Immature natural killer cell (primary cell): ENCODE measurements at regions not wholly inside any gene's neighbourhood (a gene's known extent, or its start where the extent isn't known, plus 50 kb on each side); places are given as distances from the start of the nearest gene placed in this dataset.
"Not testable (repeated sequence)": the region's sequence is repeated elsewhere in the genome, so short reads cannot be mapped to it uniquely, and the experiment has no call there.

Source experiments
- DNase-seq, 3 donors: peaks; one replicate each; pipeline ENCODE4 v3.0.0; 2022; ENCODE audit warnings: mixed read lengths in 1 of 3
- H3K27ac Mint-ChIP-seq, 6 donors: one replicate each; pipeline ENCODE4 v1.8.0; 2020; ENCODE audit warnings: mixed read lengths in 6 of 6, mild to moderate bottlenecking in 5 of 6, inconsistent platforms in 4 of 6, moderate library complexity in 3 of 6
- H3K27me3 Mint-ChIP-seq, 3 donors: one replicate each; pipeline ENCODE4 v1.8.0; 2020 to 2021; ENCODE audit warnings: low read depth in 3 of 3, mild to moderate bottlenecking in 3 of 3, mixed read lengths in 3 of 3, moderate library complexity in 3 of 3, inconsistent platforms in 1 of 3
- H3K36me3 Mint-ChIP-seq, 3 donors: one replicate each; pipeline ENCODE4 v1.8.0; 2020; ENCODE audit warnings: mixed read lengths in 3 of 3, inconsistent platforms in 2 of 3, mild to moderate bottlenecking in 2 of 3
- H3K4me1 Mint-ChIP-seq, 2 donors: one replicate each; pipeline ENCODE4 v1.8.0; 2020; ENCODE audit warnings: inconsistent platforms in 2 of 2, mild to moderate bottlenecking in 2 of 2, mixed read lengths in 2 of 2, moderate library complexity in 1 of 2
- H3K4me3 Mint-ChIP-seq, 5 donors: one replicate each; pipeline ENCODE4 v1.8.0; 2020; ENCODE audit warnings: mild to moderate bottlenecking in 5 of 5, mixed read lengths in 5 of 5, inconsistent platforms in 3 of 5, moderate library complexity in 3 of 5
- H3K9me3 Mint-ChIP-seq, 6 donors: one replicate each; pipeline ENCODE4 v1.8.0; 2020; ENCODE audit warnings: mild to moderate bottlenecking in 6 of 6, mixed read lengths in 6 of 6, inconsistent platforms in 4 of 6, moderate library complexity in 3 of 6

DNA sequence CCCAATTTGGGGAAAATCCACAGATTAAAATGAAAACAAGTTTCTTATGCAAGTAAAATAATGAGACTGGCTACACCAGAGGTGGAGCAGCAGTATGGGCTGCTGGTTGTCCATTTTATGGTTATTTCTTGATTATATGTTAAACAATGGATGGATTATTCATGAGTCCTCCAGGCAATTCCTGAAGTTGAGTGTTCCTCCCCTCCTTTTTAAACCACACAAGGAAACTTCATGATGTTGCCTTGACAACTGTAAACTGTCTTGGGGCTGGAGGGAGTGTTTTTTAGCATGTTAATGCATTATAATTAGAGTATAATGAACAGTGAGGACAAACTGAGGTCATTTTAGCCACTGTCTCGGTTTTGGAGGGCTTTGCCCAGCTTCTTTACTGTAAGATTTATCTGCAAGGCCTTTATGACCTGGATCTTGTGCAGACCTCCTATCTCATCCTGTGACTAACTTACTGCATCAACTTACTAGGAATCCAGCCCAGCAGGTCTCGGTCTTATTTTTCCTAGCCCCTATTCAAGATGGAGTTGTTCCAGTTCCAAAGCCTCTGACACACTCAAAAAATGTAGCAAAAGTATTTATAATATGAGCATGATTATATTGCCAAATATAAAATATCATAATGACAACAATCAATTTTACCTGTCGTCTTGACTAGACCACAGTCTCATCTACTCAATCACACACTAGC is 534.0 kb downstream of the TMEM121 start:
- no peak overlapping the region for H3K27ac Mint-ChIP-seq
- H3K4me3 Mint-ChIP-seq, result no peak overlapping the region
- no peak for DNase-seq
- no peaks in the 10 kb centered on the region for H3K36me3 Mint-ChIP-seq
- H3K27me3 Mint-ChIP-seq, result peaks cover 0 to 8% (median under 1%) of the 10 kb centered on the region in 3 donors
- H3K4me1 Mint-ChIP-seq, result peaks cover 10 to 17% of the 10 kb centered on the region in 2 donors
- H3K9me3 Mint-ChIP-seq, result no peaks in the 10 kb centered on the region

DNA sequence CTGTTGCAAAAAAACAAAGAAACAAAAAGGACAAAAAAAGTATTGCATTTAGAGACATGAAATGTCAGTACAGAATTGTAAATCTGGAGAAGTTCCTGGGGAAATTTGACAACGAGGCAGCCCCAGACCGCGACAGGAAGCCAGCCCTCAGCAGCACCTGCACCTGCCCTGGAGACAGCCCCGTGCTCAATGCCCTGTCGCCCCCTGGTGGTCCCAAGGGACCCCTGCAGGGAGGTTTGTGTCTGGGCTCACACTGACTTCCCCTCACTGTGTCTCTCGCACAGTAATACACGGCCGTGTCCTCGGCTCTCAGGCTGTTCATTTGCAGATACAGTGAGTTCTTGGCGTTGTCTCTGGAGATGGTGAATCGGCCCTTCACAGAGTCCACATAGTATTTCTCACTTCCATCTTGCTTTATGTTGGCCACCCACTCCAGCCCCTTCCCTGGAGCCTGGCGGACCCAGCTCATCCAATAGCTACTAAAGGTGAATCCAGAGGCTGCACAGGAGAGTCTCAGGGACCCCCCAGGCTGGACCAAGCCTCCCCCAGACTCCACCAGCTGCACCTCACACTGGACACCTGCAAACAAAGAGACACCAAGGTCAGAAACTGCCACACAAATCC is 535.6 kb downstream of the TMEM121 start:
- DNase-seq, result peak; percentile 58
- H3K27ac Mint-ChIP-seq, H3K4me3 Mint-ChIP-seq, H3K36me3 Mint-ChIP-seq, H3K9me3 Mint-ChIP-seq: not testable (repeated sequence)
- Mint-ChIP-seq H3K4me1 (peaks cover 10 to 17% of the 10 kb centered on the region in 2 donors), H3K27me3 (peaks cover 2 to 10% (median 3%) of the 10 kb centered on the region in 3 donors)

DNA sequence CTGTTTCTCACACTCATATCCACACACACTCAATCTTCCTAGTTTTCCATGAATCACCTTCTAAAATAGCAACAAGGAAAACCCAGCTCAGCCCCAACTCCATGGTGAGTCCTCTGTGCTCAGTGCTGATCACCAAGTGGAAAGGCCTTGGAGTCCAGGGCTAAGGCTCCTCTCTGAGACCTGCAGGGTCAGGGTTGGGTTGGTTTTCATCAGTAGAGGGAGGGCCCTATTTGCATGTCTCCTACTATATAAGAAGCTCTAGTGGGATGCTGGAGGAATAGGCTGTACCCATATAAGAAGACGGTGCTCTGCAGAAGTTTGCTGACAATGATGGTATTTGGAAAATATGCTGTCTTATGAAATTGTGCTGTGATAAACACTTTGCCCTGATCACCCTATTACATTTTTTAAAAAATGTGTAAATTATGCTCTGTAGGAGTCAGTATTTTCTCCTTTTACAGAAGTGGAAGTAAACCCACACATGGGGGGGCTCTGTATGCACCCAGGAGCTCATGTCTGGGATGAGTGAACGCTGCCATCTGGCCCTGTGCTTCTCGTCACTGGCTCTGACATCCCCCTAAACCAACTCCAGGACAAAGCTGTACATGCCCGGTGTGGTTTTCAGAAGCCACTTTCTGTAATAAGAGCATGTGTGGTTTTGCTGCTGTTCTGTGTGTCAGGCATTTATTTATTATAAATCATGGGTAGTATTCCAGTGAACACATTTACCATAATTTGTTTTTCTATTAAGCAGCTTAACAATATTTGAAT is 536.3 kb downstream of the TMEM121 start:
- H3K4me3 Mint-ChIP-seq, result no peak overlapping the region
- DNase-seq, result no peak

DNA sequence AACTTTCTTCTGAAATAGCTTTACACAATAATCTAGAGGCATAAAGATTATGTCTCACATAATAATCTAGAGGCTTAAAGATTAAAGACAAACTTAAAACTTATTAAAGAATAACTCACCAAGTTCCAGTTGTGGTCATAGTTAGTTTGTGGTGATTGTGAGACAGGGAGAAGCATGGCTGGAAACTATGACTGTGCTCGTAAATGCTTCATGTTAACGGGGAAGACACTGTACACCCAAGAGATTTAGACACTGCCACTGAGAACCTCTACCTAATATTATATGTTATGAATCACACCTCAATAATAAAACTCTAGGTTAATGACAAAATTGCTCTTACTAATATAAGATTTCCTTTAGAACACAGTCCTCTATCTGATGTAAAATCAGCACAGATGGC is 541.6 kb downstream of the TMEM121 start:
- Mint-ChIP-seq H3K4me3 (no peak overlapping the region), H3K4me1 (peaks cover 0 to 7% of the 10 kb centered on the region in 2 donors), H3K27ac (no peak overlapping the region), H3K9me3 (no peaks in the 10 kb centered on the region), H3K36me3 (no peaks in the 10 kb centered on the region), H3K27me3 (peaks cover 3 to 7% (median 7%) of the 10 kb centered on the region in 3 donors)
- DNase-seq, result no peak

More for the DNA sequence above, 536.3 kb downstream of the TMEM121 start:
- Mint-ChIP-seq H3K36me3 (no peaks in the 10 kb centered on the region), H3K27ac (peak overlapping the region in 1 of 6 donors; percentile 55), H3K4me1 (peaks cover 10 to 17% of the 10 kb centered on the region in 2 donors), H3K27me3 (peaks cover 3 to 10% (median 3%) of the 10 kb centered on the region in 3 donors), H3K9me3 (no peaks in the 10 kb centered on the region)

DNA sequence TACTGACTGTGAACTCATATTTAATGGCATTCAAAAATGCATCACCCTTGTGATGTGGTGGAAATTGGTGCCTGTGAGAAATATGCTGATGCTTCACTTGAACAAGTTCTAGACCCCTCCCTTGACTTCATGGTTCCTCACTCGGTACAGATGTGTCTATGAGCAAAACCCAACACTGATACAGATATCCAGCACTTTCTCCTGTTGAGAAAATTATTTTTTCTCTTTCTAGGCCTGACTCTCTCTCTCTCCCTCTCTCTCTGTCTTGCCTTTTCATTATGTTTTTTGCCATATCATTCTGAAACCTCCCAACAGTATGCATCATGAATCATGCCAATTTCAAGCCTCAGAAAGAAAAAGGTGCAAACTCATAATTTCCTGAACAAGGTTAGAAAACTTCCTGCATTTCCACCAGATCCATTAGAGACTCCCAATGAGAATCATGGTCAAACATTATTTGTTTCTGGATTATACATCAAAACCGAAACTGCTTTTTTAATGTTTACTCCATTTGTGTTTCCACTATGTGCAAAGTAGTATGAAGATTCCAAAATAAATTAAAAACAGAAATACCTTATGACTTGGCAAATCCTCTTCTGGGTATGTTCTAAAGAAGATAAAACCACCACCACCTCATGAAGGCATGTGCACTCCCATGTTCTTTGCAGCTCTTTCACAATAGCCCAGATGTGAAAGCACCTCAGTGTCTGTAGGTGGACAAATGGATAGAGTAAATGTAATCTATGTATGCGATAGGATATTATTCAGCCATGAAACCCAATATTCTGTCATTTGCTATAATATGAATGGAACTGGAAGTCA is 543.6 kb downstream of the TMEM121 start:
- H3K4me1 Mint-ChIP-seq, result peaks cover 0 to 5% of the 10 kb centered on the region in 2 donors
- no peak overlapping the region for H3K27ac Mint-ChIP-seq
- H3K27me3 Mint-ChIP-seq, result peaks cover 3 to 7% (median 7%) of the 10 kb centered on the region in 3 donors
- H3K9me3 Mint-ChIP-seq, result peaks cover 0 to under 1% (median 0%) of the 10 kb centered on the region in 6 donors
- DNase-seq, result no peak
- no peak overlapping the region for H3K4me3 Mint-ChIP-seq
- no peaks in the 10 kb centered on the region for H3K36me3 Mint-ChIP-seq

- Mint-ChIP-seq H3K4me1 (no peaks in the 10 kb centered on the region), H3K27ac (no peak overlapping the region), H3K4me3 (no peak overlapping the region), H3K9me3 (no peaks in the 10 kb centered on the region), H3K36me3 (no peaks in the 10 kb centered on the region), H3K27me3 (peaks cover 1 to 4% (median 3%) of the 10 kb centered on the region in 3 donors)
- no peak for DNase-seq
Measured at GRCh38 chr14:106080922-106081321, 554.5 kb downstream of the TMEM121 start.

DNA sequence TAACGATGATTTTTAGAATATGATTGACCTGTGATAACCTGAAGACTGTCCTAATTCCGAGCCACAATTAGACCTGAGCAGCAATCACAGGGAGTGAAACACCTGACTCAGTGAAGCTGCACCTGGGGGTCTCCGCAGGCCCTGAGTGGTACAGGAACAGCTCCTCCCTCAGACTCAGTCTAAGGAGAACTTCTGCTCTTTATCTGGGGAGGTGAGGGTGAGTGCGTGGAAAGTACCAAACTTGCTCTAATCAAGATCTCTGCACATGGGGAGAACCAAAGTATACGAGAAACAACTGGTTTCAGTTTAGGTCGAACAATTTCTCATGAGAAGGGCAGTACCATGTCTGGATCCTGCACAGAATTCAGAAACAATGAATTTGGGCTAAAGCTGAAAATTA is 555.3 kb downstream of the TMEM121 start:
- not testable (repeated sequence) for DNase-seq, H3K27ac Mint-ChIP-seq, H3K9me3 Mint-ChIP-seq, H3K4me1 Mint-ChIP-seq, H3K4me3 Mint-ChIP-seq, H3K27me3 Mint-ChIP-seq, H3K36me3 Mint-ChIP-seq

GRCh38 chr14:106083082-106083481 is 556.7 kb downstream of the TMEM121 start:
- Mint-ChIP-seq H3K4me1 (no peaks in the 10 kb centered on the region), H3K27me3 (peaks cover 0 to 3% (median 2%) of the 10 kb centered on the region in 3 donors), H3K4me3 (no peak overlapping the region), H3K9me3 (no peaks in the 10 kb centered on the region), H3K27ac (no peak overlapping the region), H3K36me3 (no peaks in the 10 kb centered on the region)
- no peak for DNase-seq

GRCh38 chr14:106087837-106088236 is 561.5 kb downstream of the TMEM121 start:
- Mint-ChIP-seq H3K27ac (no peak overlapping the region), H3K27me3 (no peaks in the 10 kb centered on the region), H3K4me3 (no peak overlapping the region), H3K9me3 (no peaks in the 10 kb centered on the region), H3K4me1 (no peaks in the 10 kb centered on the region), H3K36me3 (no peaks in the 10 kb centered on the region)
- DNase-seq, result no peak

DNA sequence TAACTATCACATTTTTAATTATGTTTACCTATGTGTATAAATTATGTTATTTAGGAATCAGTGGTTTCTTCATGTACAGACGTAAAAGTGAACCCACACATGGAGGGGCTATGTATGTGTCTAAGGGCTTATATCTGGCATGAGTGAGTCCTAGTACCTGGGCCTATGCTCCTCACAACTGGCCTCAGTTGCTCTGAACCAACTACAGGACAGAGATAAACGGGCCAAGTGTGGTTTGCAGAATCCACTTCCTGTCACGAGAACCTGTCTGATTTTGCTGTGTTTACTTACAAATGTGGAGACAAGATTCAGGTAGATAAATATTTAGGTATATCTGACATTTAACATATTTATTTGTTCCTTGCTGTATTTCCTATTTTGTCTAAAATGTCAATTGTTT is 562.5 kb downstream of the TMEM121 start:
- H3K27me3 Mint-ChIP-seq, H3K4me1 Mint-ChIP-seq, H3K9me3 Mint-ChIP-seq, H3K27ac Mint-ChIP-seq, H3K36me3 Mint-ChIP-seq, H3K4me3 Mint-ChIP-seq, DNase-seq: not testable (repeated sequence)

DNA sequence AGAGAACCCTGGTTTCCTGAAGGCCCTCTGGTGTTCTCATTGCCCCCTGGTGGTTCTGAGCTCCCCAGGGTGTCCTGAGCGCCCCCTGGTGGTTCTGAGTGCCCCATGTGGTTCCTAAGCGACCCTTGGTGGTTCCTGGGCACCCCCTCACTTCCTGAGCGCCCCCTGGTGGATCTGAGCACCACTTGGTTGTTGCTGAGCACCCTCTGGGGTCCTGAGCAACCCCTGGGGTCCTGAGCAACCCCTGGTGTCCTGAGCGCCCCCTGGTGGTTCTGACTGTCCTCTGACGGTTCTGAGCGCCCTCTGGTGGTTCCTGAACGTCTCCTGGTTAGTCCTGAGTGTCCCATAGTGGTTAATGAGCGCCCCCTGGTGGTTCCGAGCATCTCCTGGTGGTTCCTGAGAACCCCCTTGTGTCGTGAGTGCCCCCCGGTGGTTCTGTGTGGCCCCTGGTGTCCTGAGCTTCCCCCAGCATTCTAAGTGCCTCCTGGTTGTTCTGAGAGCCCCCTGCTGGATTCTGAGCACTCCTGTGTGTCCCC is 568.3 kb downstream of the TMEM121 start:
- no peaks in the 10 kb centered on the region for H3K36me3 Mint-ChIP-seq
- H3K9me3 Mint-ChIP-seq, result no peaks in the 10 kb centered on the region
- H3K4me1 Mint-ChIP-seq, result no peaks in the 10 kb centered on the region
- H3K4me3 Mint-ChIP-seq, result no peak overlapping the region
- H3K27me3 Mint-ChIP-seq, result peaks cover 0 to 4% (median 0%) of the 10 kb centered on the region in 3 donors
- H3K27ac Mint-ChIP-seq, result no peak overlapping the region
- peak; percentile 15 to 23 (median 22) for DNase-seq

DNA sequence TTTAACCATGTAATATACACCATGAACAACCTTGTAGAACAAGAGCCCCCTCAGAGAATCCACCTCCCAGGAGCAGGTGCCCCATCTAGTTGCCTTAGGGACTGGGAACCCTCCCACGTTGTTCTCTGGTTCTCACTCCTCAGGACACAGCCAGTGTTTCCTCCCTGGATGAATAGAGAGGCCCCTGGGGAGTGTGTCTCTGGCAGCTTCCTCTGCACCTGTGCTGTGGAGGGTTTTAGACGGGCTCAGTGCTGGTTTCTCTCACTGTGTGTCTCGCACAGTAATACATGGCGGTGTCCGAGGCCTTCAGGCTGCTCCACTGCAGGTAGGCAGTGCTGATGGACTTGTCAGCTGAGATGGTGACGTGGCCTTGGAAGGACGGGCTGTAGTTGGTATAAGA is 581.3 kb downstream of the TMEM121 start:
- Mint-ChIP-seq H3K4me3 (no peak overlapping the region), H3K27ac (no peak overlapping the region), H3K4me1 (no peaks in the 10 kb centered on the region), H3K27me3 (peaks cover 2 to 7% (median 2%) of the 10 kb centered on the region in 3 donors), H3K9me3 (no peaks in the 10 kb centered on the region), H3K36me3 (no peaks in the 10 kb centered on the region)
- no peak for DNase-seq

- H3K9me3 Mint-ChIP-seq, result no peaks in the 10 kb centered on the region
- DNase-seq, result no peak
- H3K36me3 Mint-ChIP-seq, result no peaks in the 10 kb centered on the region
- H3K27ac Mint-ChIP-seq, result no peak overlapping the region
- peaks cover 0 to 2% (median 2%) of the 10 kb centered on the region in 3 donors for H3K27me3 Mint-ChIP-seq
- no peak overlapping the region for H3K4me3 Mint-ChIP-seq
- no peaks in the 10 kb centered on the region for H3K4me1 Mint-ChIP-seq
Measured at GRCh38 chr14:106109337-106109736, 583.0 kb downstream of the TMEM121 start.
